Pons (tissue), 1 donor: ENCODE measurements at regions not wholly inside any gene's neighbourhood (a gene's known extent, or its start where the extent isn't known, plus 50 kb on each side); places are given as distances from the start of the nearest gene placed in this dataset.

Experiments
- DNase-seq: peaks from one replicate; pipeline ENCODE4 v3.0.0-alpha.2; 2016; ENCODE audit warnings: low spot score

DNA sequence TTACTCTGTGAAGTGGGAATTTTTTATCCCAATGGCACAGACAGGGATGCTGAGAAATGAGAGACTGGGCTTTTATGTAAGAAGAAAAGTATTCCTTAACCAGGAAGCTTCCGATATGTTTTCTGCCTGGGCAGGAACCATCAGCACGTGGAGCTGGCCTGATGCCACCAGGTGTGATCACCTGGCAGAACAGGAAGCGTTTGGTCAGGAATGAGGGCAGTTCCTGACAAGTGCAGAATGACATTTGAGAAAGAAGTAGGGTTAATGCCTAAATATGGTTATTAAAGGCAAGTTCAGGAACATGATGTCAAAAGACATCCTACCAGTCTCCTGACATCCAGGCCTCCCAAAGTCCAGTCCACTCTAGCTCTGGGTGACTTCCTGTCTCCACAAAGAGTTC is 210.3 kb downstream of the NUAK1 start:
- no peak for DNase-seq

DNA sequence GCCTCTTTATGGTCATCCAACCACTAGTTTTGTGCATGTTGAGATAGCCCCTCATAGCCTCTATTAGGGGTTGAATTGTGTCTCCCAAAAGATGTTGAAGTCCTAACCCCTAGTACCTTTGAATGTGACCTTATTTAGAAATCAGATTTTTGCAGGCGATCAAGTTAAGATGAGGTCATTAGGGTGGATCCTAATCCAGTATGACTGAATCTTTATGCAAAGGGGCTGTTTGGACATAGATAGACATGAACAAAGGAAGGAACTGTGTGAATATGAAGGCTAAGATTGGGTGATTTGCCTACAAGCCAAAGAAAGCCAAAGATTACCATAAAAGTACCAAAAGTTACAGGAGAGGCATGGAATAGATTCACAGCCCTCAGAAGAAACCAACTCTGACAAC is 209.6 kb downstream of the NUAK1 start:
- no peak for DNase-seq

DNA sequence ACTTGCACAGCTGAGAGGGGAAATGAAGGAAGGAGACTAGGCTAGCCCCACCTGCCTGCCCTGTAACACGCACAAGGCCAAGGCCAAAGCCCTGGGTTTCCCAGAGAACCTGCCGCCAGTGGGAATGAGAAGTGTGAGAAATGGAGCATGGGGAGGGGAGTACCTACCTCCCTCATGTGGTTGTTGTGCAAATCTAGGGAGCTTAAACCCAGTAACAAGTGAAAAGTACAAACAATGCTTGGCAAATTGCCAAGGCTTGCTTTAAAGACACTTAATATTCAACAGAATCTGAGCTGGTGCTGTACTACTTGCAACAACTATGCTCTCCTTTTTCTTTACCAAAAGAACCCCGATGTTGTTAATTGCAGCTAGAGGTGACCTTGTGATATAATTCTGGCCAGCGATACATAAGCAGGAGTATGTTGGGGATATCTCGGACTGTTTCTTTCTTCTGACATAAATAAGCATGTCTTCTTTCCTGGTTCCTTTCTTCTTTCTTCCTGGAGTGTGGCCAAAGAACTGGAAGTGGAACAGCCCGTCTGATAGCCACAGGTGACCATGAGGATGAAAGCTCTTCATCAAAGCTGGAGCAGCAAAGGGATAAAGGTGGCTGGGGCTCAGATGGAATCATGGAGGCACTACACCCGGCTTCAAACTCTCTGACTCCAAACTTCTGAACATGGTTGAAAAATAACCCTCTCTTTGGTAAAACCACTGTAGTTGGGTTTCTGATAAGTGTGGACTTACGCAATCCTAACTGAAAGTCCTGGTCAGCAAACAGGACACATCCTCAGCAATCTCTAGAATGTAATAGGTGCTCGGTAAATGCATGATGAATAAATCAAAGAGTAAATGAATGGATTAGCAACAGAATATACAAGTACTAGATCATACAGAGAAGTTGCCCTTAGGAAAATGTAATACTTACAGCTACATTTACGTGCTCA is 207.9 kb downstream of the NUAK1 start:
- DNase-seq = no peak

DNA sequence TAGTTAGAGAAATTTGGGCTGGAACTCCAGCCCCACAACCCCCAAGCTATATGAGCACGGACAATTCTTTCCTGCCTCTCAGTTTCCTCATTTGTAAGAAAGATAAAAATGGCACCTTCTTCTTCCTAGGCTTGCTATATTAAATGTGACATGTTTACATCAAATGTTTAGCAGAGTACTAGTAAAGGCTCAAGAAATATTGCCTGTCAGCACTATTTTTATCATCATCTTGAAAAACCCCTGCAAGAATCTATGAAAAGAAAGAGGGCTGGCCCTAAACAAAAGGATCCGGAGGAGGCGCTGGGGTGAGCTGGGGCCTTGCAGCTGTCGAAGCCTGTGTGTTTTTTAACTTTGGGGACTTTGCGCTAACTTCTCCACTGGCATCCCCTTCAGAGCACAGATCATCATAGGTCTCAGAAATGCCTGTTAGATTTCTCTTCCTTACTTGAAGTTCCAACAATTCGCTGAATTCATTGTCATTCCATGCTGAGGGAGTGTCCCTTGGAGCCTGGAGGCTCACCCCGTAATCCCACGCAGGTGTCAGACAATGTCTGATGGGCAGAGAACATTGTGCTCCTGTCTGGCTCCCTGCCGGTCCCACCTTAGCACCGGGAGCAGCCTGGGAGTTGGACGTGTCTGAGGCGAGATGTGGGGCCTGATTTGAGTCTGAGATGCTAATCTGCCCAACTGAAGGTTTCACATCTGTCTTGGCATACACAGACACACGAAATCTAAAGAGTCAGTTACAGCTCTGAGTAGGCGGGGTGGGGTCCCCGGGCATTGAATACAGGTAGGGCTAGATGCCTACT is 206.8 kb downstream of the NUAK1 start:
- DNase-seq = no peak

DNA sequence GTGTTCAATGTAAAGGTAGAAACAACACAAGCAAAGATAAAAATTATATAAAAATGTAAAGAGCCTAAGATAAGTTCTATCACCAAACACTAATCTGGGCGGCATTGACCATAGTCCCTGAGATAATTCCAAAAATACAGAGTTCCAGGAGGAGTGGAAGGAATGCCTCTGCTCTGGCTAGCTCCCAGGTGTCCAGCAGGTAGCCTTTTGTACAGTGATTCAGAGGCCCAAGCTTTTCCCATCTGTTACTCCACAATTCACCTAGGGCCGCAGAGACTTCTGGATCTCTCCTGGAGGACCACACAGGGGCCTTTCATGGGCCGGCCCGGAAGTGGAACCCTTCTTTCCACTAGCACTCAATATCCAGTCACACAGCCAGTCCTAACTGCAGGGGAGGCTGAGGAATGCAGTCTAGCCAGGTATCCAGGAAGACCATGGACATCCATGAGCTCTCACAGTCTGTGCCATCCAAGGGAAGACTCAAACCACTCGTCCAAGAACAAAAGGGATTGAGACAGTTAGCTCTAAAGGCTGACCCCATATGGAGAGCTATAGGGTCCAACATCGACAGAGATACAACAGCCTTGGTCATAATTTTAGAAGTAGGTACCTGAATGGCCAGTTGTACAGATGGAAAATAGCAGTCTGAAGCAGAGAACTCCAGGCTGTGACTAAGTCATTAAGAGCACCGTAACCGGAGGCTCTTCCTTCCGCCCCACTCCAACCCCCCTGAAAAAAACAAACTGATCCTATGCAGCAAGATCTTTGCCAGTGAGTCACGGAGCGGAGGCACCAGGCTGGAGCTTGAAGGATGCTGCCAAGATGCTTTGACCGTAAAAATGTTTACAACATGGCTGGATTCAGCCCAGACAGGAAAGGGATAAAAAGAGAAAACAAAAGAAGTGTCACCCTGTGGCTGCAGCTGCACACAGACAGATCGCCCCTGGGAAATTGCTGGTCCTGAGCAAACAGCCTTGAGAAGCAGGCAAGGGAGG is 204.8 kb downstream of the NUAK1 start:
- no peak for DNase-seq

DNA sequence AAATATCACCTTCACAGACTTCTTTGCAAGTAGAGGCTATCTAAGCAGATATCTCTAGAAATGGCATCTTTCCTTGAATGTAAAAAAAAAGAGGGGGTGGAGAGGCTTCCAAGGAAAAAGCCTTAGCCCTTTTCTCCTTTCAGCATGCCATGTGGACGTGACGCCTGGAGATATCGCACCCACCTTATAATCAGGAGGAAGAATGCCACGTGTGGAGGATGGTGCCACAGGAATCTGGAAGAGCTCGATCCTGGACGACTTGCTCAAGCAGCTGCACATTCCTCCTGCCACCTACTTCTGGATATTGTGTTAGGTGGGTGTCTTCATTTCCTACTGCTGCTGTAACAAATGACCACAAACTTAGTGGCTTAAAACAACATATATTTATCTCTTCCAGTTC is 203.6 kb downstream of the NUAK1 start:
- DNase-seq = no peak

DNA sequence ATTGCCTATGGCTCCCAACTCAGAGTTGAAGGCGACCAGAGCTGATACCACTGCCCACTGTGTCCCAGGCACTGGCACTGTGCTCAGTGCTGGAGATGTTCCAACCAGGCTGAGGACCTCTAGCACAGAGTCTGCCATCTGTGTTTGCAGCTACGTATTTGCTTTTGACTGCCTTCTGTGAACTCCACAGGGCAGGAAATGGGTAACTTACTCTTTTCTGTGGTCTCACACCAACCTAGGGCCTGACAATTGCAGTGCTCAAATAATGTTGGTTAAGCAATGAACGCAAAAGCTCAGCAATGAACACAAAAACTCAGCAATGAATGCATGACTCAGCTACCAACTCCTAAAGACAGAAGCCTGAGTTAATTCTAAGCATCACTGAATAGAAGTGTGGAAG is 202.8 kb downstream of the NUAK1 start:
- DNase-seq = no peak

DNA sequence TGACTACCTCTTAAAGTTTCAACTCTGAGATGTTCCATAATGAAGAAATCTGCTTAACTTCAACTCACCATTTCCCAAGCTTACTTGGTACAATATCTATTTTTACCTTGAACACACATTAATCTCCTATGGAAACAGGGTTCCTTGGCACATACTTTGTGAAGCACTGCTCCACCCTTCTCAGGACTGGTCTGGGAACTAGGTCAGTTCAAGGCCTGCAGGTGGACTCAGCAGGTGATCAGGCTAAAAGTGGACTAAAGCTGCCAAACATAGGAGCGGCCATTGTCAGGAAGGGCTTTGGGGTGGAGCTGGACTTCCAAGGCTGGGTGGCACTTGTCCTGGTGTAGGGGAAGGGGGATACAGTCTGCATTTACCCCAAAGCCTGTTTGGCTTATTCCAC is 202.3 kb downstream of the NUAK1 start:
- no peak for DNase-seq

DNA sequence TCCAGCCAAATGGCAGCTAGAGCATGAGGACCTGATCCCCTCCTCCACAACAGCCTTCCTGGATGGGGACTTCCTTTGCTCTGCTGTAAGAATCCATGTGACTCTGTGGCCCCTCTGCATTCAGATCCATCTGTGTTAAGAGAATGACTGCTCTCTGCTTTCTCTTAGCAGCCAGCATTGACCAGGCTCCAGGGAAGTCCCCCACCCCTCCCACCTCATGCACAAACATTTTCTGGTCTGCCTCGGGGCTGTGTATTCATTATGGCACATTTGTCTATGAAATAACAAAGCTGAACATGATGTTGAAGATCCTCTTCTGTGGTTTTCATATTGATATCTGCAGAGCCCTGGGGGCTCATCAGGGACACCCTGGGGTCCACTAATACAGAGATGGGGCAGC is 201.7 kb downstream of the NUAK1 start:
- DNase-seq = no peak

DNA sequence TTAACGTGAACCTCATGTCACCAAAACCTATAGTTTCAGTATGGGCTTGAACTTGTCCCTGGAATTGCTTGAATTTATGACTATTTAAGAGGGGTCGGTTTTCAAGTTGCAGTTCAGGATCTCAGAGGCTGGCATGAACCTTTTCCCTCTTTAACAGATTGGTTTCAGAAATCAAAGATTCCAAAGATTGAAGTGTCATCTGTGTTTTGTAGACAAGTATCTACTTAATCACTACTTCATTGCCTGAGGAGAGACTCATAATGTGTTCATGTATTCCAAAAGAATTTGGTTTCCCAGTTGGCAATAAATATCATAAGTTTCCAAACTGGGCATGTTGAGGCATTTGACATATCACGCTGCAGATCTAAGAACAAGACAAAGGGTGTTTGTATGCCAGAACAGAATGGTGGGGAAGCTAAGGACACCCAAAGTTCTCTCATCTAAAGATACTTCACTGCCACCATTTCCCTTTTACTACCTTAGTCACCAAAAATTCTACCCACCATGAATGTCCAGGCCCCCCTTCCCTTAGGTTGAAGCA is 199.5 kb downstream of the NUAK1 start:
- no peak for DNase-seq

DNA sequence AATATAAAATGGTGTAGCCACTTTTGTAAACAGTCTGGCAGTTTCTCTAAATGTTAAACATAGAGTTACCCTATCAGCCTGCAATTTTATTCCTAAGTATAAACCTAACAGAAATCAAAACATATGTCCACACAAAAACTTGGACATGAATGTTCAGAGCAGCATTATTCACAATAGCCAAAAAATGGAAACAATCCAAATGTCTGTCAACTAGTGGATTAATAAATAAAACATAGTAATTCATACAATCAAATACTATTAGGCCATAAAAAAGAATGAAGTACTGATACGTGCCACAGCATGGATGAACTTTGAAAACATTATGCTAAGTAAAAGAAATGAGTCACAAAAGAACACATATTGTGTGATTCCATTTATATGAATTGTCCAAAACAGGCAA is 196.5 kb downstream of the NUAK1 start:
- DNase-seq = no peak

DNA sequence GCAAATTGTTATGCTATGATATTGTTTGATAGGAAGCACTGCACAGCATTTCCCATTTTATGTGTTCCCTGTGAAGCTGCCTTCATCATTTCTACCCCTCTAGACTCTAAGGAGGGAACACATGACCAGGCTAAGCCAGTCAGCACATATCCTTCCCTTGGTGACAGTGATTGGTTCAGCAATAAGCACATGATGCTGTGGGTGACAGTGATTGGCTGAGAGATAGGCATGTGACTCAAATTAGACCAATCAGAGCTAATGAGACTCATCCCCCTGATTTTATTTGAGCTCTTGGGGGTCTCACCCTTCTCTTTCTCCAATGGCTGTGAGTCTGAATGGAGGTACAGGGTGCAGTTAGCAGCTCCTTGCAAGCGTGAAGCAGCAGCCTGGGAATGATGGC is 195.2 kb downstream of the NUAK1 start:
- DNase-seq = no peak

DNA sequence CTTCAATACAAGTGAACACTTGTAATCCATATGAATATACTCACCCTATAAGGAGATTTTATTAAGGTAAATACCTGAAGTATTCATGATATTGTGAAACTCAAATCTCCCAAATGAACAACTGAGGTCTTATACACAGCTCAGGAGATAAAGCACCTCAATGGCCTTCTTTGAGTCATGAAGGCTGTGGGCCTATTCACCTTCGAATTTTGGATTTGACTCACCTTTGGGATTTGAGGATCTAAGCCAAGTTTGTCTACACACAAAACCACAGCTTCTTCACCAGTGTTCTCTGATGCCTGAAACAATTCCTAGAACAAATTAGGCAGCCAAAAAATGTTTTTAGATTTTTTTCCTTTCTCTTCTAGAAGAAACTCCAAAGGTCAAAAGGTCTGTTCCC is 194.1 kb downstream of the NUAK1 start:
- DNase-seq = no peak

DNA sequence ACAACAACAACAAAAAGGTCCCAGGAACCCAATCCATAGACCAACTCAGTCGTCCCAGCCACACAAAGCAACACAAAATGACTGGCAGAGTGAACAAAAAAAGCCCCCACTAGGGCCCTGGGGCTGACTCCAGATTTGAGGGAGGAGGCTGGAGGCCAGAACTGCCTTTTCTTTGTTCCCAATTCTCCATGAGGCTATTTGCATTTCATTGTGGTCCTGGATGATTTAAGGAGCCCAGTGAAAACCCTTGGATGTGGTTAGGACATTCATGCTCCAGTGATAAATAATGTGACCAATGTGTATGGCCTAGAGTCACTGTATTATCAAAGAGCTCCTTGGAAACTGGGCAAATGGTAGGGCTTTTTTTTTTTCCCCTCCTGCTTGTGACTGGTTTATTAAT is 192.9 kb downstream of the NUAK1 start:
- no peak for DNase-seq

DNA sequence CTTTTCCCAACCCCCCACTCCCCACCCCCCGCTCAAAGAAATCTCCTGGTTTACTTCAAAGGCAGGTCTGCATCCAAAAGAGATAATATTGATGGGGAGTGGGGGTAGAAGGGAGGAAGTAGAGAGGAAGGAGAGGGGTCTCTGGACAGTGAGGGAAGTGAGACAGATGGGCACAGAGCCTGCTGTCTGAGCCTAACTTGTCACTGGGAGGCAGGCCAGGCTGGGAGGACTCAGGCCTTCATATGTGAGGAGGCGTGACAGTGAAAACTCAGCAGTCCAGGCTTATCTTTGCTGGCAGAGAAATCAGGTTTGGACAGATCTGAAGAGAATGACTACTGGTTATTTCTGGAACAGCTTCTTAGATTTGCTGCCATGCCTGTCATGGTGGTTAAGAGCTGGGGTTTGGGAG is 192.3 kb downstream of the NUAK1 start:
- no peak for DNase-seq

DNA sequence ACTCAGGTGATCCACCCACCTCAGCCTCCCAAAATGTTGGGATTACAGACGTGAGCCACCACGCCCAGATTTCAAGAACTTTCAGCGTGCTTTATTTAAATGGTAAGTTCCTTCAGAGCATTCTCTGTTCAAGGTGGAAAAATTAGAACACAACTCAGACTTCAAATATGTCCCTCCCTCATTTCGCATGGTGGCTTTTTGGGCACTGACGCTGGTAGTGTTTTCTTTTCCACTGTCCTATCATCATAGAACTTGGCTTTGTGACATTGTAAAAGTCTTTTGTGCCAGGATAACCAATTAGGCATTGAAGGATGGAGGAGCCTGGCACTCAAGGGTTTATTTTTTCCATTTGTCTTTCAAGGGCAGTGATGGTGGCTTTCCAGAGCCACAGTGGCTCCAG is 190.8 kb downstream of the NUAK1 start:
- no peak for DNase-seq

DNA sequence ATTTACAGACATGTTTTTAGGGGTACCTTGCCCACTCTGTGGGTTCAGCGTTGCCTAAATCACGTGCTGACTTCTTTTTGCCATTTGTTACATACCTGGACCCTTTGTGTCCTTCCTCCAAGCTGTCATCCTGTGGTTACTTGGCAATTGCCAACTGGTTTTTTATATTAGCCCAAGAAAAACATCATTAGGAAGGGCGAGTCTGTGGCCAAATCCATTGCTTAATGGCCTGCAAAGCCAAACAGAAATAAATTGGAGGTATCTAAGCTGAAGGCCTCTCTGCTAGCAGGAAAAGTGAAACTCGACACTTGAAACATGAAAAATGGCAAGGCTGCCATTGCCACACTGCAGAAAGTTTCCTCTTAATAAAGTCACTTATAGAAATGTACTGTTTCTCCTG is 190.4 kb downstream of the NUAK1 start:
- DNase-seq = no peak

DNA sequence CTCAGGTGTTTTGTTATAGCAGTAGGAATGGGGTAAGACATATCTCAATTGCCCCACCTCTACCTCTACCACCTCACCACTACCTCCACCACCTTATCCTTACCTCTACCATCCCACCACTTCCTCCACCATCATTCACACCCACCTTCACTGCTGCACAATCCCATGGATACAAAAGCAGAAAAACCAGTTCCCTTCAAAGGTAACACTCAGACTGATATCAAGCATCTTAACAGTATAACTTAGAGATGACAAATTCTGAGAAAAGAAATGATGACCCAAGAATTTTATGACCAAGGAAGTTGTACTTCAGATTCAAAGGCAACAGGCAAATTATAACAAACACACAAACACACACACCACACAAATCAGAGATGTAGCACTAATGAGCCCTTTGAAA is 189.4 kb downstream of the NUAK1 start:
- DNase-seq = no peak

DNA sequence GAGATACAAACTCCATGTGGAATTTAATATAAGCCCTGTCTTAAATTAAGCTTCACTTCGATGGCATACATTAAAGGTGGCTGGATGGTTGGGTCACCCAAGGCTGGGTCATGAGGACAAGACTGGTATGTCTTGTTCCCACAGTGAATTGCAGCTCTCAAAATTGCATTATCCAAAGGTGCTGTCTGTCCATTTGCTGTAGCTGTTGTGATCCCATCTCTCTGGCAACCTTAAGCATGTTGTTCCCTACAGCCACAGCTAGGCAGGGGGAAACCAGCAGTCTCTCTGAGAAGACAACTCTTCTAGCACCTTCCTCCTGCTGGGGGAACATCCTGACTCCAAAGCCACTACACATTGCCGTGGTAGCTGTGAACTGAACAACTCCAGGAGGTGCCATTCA is 187.0 kb downstream of the NUAK1 start:
- no peak for DNase-seq

DNA sequence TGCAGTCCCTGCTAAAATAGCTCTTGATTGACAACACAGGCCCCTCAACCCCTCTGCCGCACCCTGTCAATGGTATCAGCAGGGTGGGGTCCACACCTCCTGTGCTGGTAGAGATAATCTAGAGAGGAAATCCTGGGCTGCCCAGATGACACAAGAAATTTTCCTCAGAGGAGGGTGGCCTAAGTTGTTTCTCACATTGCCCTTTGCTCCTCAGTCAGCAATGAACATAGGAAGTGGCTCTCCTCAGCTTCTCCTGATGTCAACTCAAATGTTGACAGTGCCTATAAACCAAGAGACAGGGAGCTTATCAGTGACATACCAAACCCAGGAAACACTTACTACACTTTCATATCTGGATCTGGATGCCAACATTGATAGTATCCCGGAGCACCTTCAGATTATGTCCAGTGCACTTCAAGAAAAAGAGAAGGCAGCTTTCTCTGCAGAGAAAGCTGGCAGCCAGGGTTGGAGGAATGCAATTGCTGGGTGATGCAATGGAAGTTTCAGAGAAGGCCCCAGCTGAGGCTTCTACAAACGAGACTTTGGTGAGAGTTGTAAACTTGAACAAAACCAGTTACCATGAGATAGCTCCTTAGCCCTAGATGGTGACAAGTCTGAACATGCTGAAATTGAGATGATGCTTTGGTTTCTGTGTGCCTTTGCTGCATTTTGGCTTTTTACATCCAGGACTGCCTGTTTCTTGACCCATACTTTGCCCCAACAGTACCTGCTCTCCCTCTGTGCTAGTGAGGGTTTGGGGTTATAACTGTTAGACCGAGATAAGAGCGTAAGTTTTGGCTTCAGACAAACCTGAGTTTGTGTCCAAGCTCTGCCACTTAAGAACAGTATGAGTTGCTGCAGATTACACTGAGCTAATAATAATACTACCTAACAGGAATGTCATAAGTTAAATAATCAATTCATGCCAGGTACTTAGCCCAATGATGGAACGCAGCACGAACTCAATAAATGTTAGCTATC is 183.5 kb downstream of the NUAK1 start:
- DNase-seq = no peak

DNA sequence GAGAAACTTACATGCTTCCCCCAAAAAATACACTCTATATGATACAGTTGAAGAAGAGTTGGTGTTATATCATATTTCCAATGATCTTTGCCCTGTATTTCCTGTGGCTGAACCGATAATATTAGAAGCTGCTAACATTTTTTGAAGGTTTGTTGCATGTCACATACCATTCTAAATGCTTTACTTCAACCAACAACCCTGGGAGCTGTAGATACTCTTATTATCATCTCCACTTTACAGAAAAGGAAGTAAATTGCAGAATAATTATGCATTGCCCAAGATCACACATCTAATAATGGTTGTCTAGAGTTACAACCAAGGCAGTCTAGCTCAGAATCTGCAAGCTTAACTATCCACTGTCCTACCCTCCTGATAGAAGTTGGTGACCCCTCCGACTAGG is 182.8 kb downstream of the NUAK1 start:
- DNase-seq = no peak
